GM12865 (cell line): ENCODE measurements at regions not wholly inside any gene's neighbourhood (a gene's known extent, or its start where the extent isn't known, plus 50 kb on each side); places are given as distances from the start of the nearest gene placed in this dataset.
"Not testable (repeated sequence)": the region's sequence is repeated elsewhere in the genome, so short reads cannot be mapped to it uniquely, and the experiment has no call there.

ENCODE experiments used
- DNase-seq: peaks from one replicate; pipeline ENCODE4 v3.0.0; 2010; ENCODE audit warnings: low read depth
- H3K4me3 ChIP-seq: 2 replicates; pipeline ENCODE4 v1.5.1; 2011; ENCODE audit warnings: mild to moderate bottlenecking, low read depth, low read length, control low read depth
- TF ChIP-seq, protein P1 (sequence below): IDR thresholded peaks from 2 replicates; pipeline ENCODE4 v1.5.1; 2011; ENCODE audit warnings: low read length, control low read depth, low read depth, inconsistent platforms; ENCODE audit not compliant: insufficient read depth; ENCODE audit errors: missing control alignments

DNA sequence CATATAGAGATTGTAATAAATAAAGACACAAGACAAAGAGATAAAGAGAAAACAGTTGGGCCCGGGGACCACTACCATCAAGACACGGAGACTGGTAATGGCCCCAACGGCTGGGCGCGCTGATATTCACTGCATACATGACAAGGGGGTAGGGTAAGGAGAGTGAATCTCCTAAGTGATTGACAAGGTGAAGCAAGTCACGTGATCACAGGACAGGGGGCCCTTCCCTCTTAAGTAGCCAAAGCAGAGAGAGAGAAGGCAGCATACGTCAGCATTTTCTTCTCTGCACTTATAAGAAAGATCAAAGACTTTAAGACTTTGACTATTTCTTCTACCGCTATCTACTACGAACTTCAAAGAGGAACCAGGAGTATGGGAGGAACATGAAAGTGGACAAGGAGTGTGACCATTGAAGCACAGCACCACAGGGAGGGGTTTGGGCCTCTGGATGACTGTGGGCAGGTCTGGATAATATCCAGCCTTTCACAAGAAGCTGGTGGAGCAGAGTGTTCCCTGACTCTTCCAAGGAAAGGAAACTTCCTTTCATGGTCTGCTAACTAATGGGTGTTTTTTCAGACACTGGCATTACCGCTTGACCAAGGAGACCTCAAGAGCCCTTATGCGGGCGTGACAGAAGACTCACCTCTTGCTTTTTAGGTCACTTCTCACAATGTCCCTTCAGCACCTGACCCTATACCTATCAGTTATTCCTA, 75.6 kb downstream of the MRPL39 start:
- not testable (repeated sequence) for H3K4me3 ChIP-seq, DNase-seq

DNA sequence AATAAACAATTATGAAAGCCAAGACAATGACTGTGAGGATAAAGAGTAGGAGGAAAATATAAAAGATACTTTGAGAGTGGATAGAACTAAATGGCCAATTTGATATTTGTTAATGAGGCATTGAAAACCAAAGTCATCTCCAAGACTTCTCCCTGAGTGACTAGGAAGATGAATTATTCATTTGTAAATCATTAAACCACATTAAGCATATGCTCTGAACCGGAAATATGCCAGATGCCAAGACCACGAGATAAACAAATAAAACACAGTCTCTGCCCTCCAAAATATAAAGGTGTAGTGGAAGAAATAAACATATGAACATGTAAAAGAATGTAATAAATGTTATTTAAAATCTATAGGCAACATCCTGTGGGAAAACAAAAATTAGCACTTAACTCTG, 78.8 kb downstream of the MRPL39 start:
- no peak for DNase-seq
- H3K4me3 ChIP-seq = no peak overlapping the region
- TF ChIP-seq, protein P1, sequence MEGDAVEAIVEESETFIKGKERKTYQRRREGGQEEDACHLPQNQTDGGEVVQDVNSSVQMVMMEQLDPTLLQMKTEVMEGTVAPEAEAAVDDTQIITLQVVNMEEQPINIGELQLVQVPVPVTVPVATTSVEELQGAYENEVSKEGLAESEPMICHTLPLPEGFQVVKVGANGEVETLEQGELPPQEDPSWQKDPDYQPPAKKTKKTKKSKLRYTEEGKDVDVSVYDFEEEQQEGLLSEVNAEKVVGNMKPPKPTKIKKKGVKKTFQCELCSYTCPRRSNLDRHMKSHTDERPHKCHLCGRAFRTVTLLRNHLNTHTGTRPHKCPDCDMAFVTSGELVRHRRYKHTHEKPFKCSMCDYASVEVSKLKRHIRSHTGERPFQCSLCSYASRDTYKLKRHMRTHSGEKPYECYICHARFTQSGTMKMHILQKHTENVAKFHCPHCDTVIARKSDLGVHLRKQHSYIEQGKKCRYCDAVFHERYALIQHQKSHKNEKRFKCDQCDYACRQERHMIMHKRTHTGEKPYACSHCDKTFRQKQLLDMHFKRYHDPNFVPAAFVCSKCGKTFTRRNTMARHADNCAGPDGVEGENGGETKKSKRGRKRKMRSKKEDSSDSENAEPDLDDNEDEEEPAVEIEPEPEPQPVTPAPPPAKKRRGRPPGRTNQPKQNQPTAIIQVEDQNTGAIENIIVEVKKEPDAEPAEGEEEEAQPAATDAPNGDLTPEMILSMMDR = no peak

DNA sequence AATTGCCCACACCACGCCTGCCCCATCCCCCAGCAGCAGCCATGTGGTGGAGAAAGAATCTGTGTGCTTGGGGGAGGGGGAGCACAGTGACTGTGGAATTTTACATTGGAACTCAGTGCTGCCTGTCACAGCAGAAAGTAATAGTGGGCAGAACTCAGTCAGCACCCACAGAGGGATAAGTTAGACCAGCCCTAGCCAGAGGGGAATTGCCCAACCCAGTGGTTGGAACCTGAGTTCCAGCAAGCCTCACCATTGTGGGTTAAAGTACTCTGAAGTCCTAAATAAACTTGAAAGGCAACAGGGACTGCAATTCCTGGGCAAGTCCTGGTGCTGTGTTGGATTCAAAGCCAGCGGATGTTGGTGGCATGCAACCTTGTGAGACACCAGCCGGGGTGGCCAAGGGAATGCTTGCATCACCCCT, 88.8 kb downstream of the MRPL39 start:
- no peak for DNase-seq
- no peak overlapping the region for H3K4me3 ChIP-seq

DNA sequence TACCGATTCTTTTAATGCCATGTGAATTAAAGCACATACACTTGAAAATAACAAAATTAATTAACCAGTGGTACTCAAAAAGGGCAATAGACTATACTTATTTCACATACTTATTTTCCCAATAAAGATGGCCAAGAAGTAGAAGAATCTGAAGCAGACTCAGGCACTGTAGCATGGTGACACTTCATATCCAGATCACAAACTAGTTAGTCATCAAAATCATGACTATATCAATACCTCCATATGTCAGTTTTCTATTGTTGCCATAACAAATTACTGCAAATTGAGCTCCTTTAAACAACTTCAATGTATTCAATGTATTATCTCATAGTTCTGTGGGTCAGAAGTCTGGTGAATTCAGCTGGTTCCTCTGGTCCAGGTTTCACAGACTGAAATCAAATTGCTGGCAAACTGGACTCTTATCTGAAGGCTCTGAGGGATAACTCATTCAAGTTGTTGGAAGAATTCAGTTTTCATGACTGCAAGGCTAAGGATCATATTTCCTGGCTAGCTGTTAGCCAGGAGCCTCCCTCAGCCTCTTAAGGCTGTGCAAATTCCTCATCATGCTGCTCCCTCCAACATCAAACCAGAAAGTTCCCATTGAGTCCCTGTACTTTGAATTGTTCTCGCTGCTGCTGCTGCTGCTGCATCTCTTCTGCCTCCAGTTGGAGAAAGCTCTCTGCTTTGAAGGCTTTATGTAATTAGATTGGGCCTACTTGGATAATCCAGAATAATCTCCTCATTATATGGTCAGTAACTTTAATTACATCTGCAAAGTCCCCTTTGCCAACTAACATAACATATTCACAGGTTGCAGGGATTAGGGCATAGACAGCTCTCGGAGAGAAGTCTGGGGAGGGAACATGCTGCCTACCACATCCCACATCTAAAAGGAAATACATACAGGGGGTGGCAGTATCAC, 91.5 kb downstream of the MRPL39 start:
- no peak overlapping the region for H3K4me3 ChIP-seq
- TF ChIP-seq, protein P1 = no peak
- DNase-seq = no peak

More for the DNA sequence above, 88.8 kb downstream of the MRPL39 start:
- TF ChIP-seq, protein P1 = no peak

DNA sequence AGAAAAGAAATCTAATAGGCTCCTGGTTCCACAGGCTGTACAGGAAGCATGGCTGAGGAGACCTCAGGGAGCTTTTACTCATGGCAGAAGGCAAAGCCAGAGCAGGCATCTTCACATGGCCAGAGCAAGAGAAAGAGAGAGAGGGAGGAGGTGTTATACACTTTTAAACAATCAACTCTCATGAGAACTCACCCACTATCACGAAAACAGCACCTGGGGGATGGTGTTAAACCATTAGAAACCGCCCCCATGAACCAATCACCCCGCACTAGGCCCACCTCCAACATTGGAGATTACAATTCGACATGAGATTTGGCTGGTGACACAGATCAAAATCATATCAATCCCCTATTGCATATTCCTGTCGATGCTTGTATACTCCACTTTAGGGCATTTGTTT, 93.5 kb downstream of the MRPL39 start:
- TF ChIP-seq, protein P1 = no peak
- no peak for DNase-seq
- H3K4me3 ChIP-seq = no peak overlapping the region

DNA sequence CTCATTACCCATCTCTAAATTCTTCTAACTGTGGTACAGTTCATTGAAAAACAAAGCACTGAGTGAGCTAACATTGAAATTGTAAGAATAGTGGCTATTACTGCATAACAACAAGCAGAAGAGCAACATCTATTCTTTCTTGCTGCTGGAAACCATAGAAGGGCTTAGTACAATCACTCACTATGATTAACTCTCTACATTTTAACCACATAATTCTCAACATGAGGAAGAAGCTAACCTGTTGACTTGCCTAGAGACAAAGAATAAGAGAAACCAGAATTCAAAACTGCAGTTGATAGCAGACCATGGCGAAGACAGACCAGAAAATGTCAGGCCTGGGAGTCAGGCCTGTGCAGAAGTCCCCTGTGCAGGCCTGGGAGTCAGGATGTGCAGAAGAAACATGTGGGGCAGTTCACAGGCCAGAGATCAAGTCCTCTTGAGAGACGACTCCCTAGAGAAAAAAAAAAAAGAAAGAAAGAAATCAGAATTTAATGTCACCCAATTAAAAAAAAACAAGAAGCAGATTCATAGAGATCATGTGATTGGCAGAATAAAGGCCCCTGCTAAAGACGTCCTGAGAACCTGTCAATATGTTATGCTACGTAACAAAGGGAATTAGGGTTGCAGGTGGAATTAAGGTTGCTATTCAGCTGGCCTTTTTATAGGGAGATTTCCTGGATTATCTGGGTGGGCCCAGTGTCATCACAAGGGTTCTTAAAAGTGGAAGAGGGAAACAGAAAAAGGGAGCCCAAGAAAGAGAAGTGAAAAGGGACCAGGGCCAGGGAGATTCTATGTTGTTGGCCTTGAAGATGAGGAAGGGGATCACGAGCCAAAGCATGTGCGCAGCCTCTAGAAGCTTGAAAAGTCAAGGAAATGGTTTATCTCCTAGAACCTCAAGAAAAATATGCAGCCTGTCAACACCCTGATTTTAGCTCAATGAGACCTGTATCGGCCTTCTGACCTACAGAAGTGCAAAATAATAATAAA, 94.9 kb downstream of the MRPL39 start:
- peak; percentile 41 for DNase-seq
- TF ChIP-seq, protein P1 = no peak

More for the DNA sequence above, 94.9 kb downstream of the MRPL39 start:
- H3K4me3 ChIP-seq = no peak overlapping the region
